ENCODE measurements at regions not wholly inside any gene's neighbourhood (a gene's known extent, or its start where the extent isn't known, plus 50 kb on each side); places are given as distances from the start of the nearest gene placed in this dataset.

- Histone ChIP-seq H3K27me3 (ENCODE audit: control insufficient read depth in 2 of 2, insufficient read depth in 2 of 2, low read length in 2 of 2) (no peaks in the 10 kb centered on the region), H3K4me3 (replicated peaks in 1 of 3; ENCODE audit: insufficient read depth in 1 of 3, low read depth in 1 of 3, low read length in 3 of 3) (no peak overlapping the region), H3K79me2 (ENCODE audit: control insufficient read depth, insufficient read depth, low read length) (no peaks in the 10 kb centered on the region), H3K4me2 (ENCODE audit: insufficient read depth, low read length) (no peak overlapping the region), H3K36me3 (ENCODE audit: control insufficient read depth in 2 of 2, extremely low read depth in 1 of 2, insufficient read depth in 2 of 2, low read length in 2 of 2) (no peaks in the 10 kb centered on the region), H3K9me3 (replicated peaks; ENCODE audit: control insufficient read depth, insufficient read depth, low read length) (no peaks in the 10 kb centered on the region), H4K20me1 (replicated peaks; ENCODE audit: control insufficient read depth, extremely low read depth, insufficient read depth, low read length) (no peaks in the 10 kb centered on the region), H3K27ac (ENCODE audit: insufficient read depth, low read depth, low read length) (no peak overlapping the region), H3K9me1 (replicated peaks; ENCODE audit: control insufficient read depth, extremely low read depth, insufficient read depth, low read length) (no peaks in the 10 kb centered on the region), H3K4me1 (ENCODE audit: control insufficient read depth, extremely low read depth, insufficient read depth, low read length) (no peaks in the 10 kb centered on the region), H3K9ac (replicated peaks; ENCODE audit: extremely low read depth, insufficient read depth, low read length) (no peak overlapping the region), H2AFZ (ENCODE audit: low read depth, low read length) (no peak overlapping the region)
- ChIA-PET POLR2A (no interaction called here), CTCF (interaction anchor here (0.6 kb wide), 1 partner anchor 19 kb away, joined by 7 read pairs; no protein-coding TSS in a partner anchor)
- dilution Hi-C loops (cut with MboI; ENCODE audit: extremely low pct_ligation_motif_present, low sequenced_read_pairs) (no loop called here), intact Hi-C loops (cut with micrococcal nuclease) (no loop called here)
- BruUV-seq (replicated peaks), result no TSS peak
- TF ChIP-seq CTCF (IDR thresholded peaks at IDR 0.05; ENCODE audit: extremely low read depth in 1 of 2, insufficient read depth in 1 of 2, low read depth in 1 of 2, low read length in 2 of 2), result no peak
- no peak for TF ChIP-seq EZH2 (IDR thresholded peaks at IDR 0.05; ENCODE audit: borderline replicate concordance, low read depth, low read length, severe bottlenecking)
- TF ChIP-seq GATA2 (IDR thresholded peaks at IDR 0.05; ENCODE audit: insufficient read depth, insufficient read length, low read depth, low read length), result no peak
- no peak for TF ChIP-seq FOS (IDR thresholded peaks at IDR 0.05; ENCODE audit: borderline replicate concordance, insufficient read depth, low read length)
- no peak for TF ChIP-seq POLR2AphosphoS5 (IDR thresholded peaks at IDR 0.05; ENCODE audit: insufficient read depth, low read depth, low read length)
- TF ChIP-seq POLR2A (IDR thresholded peaks at IDR 0.05; ENCODE audit: low read depth, low read length), result no peak
- TF ChIP-seq MAX (IDR thresholded peaks at IDR 0.05; ENCODE audit: insufficient read depth, insufficient read length), result no peak
- TF ChIP-seq MYC (IDR thresholded peaks at IDR 0.05; ENCODE audit: low read depth, low read length), result no peak
- no peak for TF ChIP-seq JUN (IDR thresholded peaks at IDR 0.05; ENCODE audit: borderline replicate concordance, insufficient read depth, insufficient read length, low read depth)
- no peak for DNase-seq (ENCODE audit: low read depth, low spot score)
- no peak for FAIRE-seq
Observed at GRCh38 chr4:124873361-124874171, 161.0 kb upstream of the ANKRD50 start.
